ENCODE measurements at regions not wholly inside any gene's neighbourhood (a gene's known extent, or its start where the extent isn't known, plus 50 kb on each side); places are given as distances from the start of the nearest gene placed in this dataset.

GRCh38 chr3:27658741-27659140 is 63.4 kb downstream of the EOMES start (continued):
- TF ChIP-seq CHD7 (IDR thresholded peaks at IDR 0.05; ENCODE audit: insufficient replicate concordance, low read length) (no peak), CEBPB (IDR thresholded peaks at IDR 0.05; ENCODE audit: low read depth, low read length) (no peak), JUN (IDR thresholded peaks at IDR 0.05; ENCODE audit: low read depth, low read length) (no peak), TAF1 (IDR thresholded peaks at IDR 0.05; ENCODE audit: low read depth, low read length) (no peak), SIN3A (conservative IDR thresholded peaks at IDR 0.05 in 1 of 2, IDR thresholded peaks at IDR 0.05 in 1 of 2; ENCODE audit: low read depth in 1 of 2, low read length in 2 of 2) (no peak), CBX8 (IDR thresholded peaks at IDR 0.05; ENCODE audit: borderline replicate concordance, low read depth, low read length) (no peak)

Data from H1 (cell line).